K562 (cell line): ENCODE measurements at regions not wholly inside any gene's neighbourhood (a gene's known extent, or its start where the extent isn't known, plus 50 kb on each side); places are given as distances from the start of the nearest gene placed in this dataset.

Experiments used
- ATAC-seq: fragments of 200-7000 bp; cut with Tn5 transposase; 3 replicates; pipeline ENCODE4 v1.9.1; 2020; ENCODE audit warnings: moderate library complexity
- BruUV-seq: library from RNA; stranded (reverse); fragments of 400-500 nt; replicated peaks from 2 replicates; lab custom pipeline; 2021; lab: Mats Ljungman, UMichigan
- CTCF ChIA-PET: fragments of 300-600 bp; formaldehyde crosslinking; extraction: SDS; loops from one replicate; lab custom pipeline; 2021; ENCODE audit warnings: low intra/inter-chr PET ratio; lab: Yijun Ruan, JAX
- POLR2A ChIA-PET: fragments of 300-600, 350-650 bp; sonication (Branson Sonifier 250); formaldehyde crosslinking; extraction: SDS; loops from one replicate; lab custom pipeline; 2021; ENCODE audit warnings: antibody characterized with exemption, inconsistent platforms; lab: Yijun Ruan, JAX
- DNase-seq, 4 experiments: peaks; one replicate each; pipeline versions ENCODE4 v3.0.0 to v3.0.0-alpha.2; 2011 to 2018; ENCODE audit warnings: low spot score in 3 of 4, mixed read lengths in 3 of 4; ENCODE audit errors: extremely low read depth in 1 of 4
- FAIRE-seq: peaks from 2 replicates; lab custom pipeline; 2011; peaks lifted over from hg19 to GRCh38; lab: Jason Lieb, UNC
- H2AFZ ChIP-seq: 2 replicates; pipeline ENCODE4 v1.6.0; 2011; ENCODE audit warnings: low read depth, low read length, control low read depth, inconsistent platforms
- H3K27ac ChIP-seq: fragments of 200-600 bp; 3 replicates; pipeline ENCODE4 v1.8.0; 2011; ENCODE audit warnings: low read depth, mild to moderate bottlenecking, control low read depth, inconsistent platforms, low read length, moderate library complexity, mixed read lengths; ENCODE audit errors: extremely low read depth
- H3K27me3 ChIP-seq, 2 experiments: fragments of 300-600 bp in 1 of 2; 2 replicates in 1 of 2; 3 replicates in 1 of 2; pipeline versions ENCODE4 v1.6.0 to v1.8.0; 2011; ENCODE audit warnings: inconsistent platforms in 2 of 2, low read length in 2 of 2, mild to moderate bottlenecking in 1 of 2, mixed read lengths in 1 of 2, moderate library complexity in 1 of 2; ENCODE audit not compliant: control insufficient read depth in 2 of 2, insufficient read depth in 2 of 2
- H3K36me3 ChIP-seq: fragments of 300-600 bp; 3 replicates; pipeline ENCODE4 v1.8.0; 2011; ENCODE audit warnings: mild to moderate bottlenecking, low read length, inconsistent platforms; ENCODE audit not compliant: control insufficient read depth, insufficient read depth
- H3K4me1 ChIP-seq, 2 experiments: fragments of 200-600 bp in 1 of 2; replicated peaks in 1 of 2; 2 replicates in 1 of 2; 3 replicates in 1 of 2; pipeline versions ENCODE4 v1.5.1 to v1.8.0; 2011; ENCODE audit warnings: inconsistent platforms in 2 of 2, low read length in 2 of 2, mild to moderate bottlenecking in 1 of 2, mixed read lengths in 1 of 2, moderate library complexity in 1 of 2; ENCODE audit not compliant: control insufficient read depth in 2 of 2, insufficient read depth in 2 of 2
- H3K4me2 ChIP-seq: 2 replicates; pipeline ENCODE4 v1.6.1; 2011; ENCODE audit warnings: low read length, control low read depth, inconsistent platforms, mixed read lengths; ENCODE audit not compliant: insufficient read depth
- H3K4me3 ChIP-seq: fragments of 200-600 bp; sonication (generic), shearing (Covaris generic); 2 replicates; pipeline ENCODE4 v1.5.1; 2016; ENCODE audit warnings: control low read depth, inconsistent platforms
- H3K79me2 ChIP-seq: fragments of 200-600 bp; 3 replicates; pipeline ENCODE4 v1.8.0; 2011; ENCODE audit warnings: low read length, inconsistent platforms; ENCODE audit not compliant: control insufficient read depth, insufficient read depth
- H3K9ac ChIP-seq, 2 experiments: 2 replicates each; pipeline versions ENCODE4 v1.6.0 to v1.6.1; 2011; ENCODE audit warnings: low read depth in 2 of 2, low read length in 2 of 2, control low read depth in 1 of 2, inconsistent platforms in 1 of 2, mild to moderate bottlenecking in 1 of 2, mixed read lengths in 1 of 2; ENCODE audit not compliant: insufficient read depth in 1 of 2
- H3K9me1 ChIP-seq: one replicate; pipeline ENCODE4 v1.6.0; 2011; ENCODE audit warnings: inconsistent platforms, mild to moderate bottlenecking, low read length, moderate library complexity; ENCODE audit not compliant: control insufficient read depth, insufficient read depth
- H3K9me3 ChIP-seq: replicated peaks from 2 replicates; pipeline ENCODE4 v1.5.1; 2011; ENCODE audit warnings: low read depth, low read length, inconsistent platforms; ENCODE audit not compliant: control insufficient read depth, insufficient read depth
- H4K20me1 ChIP-seq: replicated peaks from 2 replicates; pipeline ENCODE4 v1.6.1; 2011; ENCODE audit warnings: low read length, inconsistent platforms, mixed read lengths; ENCODE audit not compliant: control insufficient read depth, insufficient read depth
- CEBPG ChIP-seq, 3 experiments: fragments of 200-800 bp in 1 of 3; sonication (Bioruptor generic) in 1 of 3; sonication (generic) in 1 of 3; formaldehyde crosslinking in 1 of 3; IDR thresholded peaks in 2 of 3; conservative IDR thresholded peaks in 1 of 3; 2 replicates each; pipeline versions ENCODE4 v1.6.1 to v1.8.0; 2016 to 2022; ENCODE audit warnings: missing compliant biosample characterization in 2 of 3, missing genetic modification characterization in 2 of 3, mild to moderate bottlenecking in 1 of 3, missing genetic modification reagents in 1 of 3
- whole genome bisulfite sequencing: fragments of 100-300 bp; shearing (Covaris generic); methylation state at CpG from one replicate; pipeline ENCODE4 v1.1.6; 2016; ENCODE audit warnings: low coverage, mixed read lengths; ENCODE audit not compliant: insufficient coverage; ENCODE audit errors: missing lambda C conversion rate; 5-methylcytosine and 5-hydroxymethylcytosine counted together
- in situ Hi-C: fragments of 300-500 bp; cut with MboI; formaldehyde crosslinking; loops from 4 replicates; pipeline ENCODE4 v1.15.0; 2018; ENCODE audit warnings: inconsistent platforms, mixed read lengths
- intact Hi-C: fragments of 100-400 bp; cut with micrococcal nuclease; formaldehyde crosslinking; loops from 2 replicates; pipeline ENCODE4 v1.14.2; 2022
- TF ChIP-seq, protein P1 (sequence below): fragments of 450-650 bp; IDR thresholded peaks from 2 replicates; pipeline ENCODE4 v1.6.1; 2016; ENCODE audit warnings: low read depth

- Histone ChIP-seq H3K4me1 (no peaks in the 10 kb centered on the region), H3K27me3 (peaks cover 0 to 8% of the 10 kb centered on the region in 2 experiments; a peak in 2 of 5 replicates), H3K9ac (no peak overlapping the region), H3K79me2 (no peaks in the 10 kb centered on the region), H3K9me1 (no peaks in the 10 kb centered on the region), H2AFZ (no peak overlapping the region), H4K20me1 (no peaks in the 10 kb centered on the region), H3K4me3 (no peak overlapping the region)
- POLR2A ChIA-PET: interaction anchor here (0.5 to 0.6 kb wide), 3 partner anchors 9 to 1981 kb away, joined by 3 to 4 read pairs (median 3); no protein-coding TSS in a partner anchor
- DNase-seq (no peak), ATAC-seq (no peak), FAIRE-seq (no peak)
- intact Hi-C loops (no loop called here), in situ Hi-C loops (no loop called here)
- CTCF ChIA-PET: no interaction called here
- no peak for TF ChIP-seq CEBPG (CRISPR knock-in tag; IDR thresholded peaks at IDR 0.05)
- peak in 1 of 2 experiments; percentile 36; a peak in 1 of 4 replicates for TF ChIP-seq CEBPG (tag; conservative IDR thresholded peaks at IDR 0.05 in 1 of 2, IDR thresholded peaks at IDR 0.05 in 1 of 2)
- TF ChIP-seq, protein P1, sequence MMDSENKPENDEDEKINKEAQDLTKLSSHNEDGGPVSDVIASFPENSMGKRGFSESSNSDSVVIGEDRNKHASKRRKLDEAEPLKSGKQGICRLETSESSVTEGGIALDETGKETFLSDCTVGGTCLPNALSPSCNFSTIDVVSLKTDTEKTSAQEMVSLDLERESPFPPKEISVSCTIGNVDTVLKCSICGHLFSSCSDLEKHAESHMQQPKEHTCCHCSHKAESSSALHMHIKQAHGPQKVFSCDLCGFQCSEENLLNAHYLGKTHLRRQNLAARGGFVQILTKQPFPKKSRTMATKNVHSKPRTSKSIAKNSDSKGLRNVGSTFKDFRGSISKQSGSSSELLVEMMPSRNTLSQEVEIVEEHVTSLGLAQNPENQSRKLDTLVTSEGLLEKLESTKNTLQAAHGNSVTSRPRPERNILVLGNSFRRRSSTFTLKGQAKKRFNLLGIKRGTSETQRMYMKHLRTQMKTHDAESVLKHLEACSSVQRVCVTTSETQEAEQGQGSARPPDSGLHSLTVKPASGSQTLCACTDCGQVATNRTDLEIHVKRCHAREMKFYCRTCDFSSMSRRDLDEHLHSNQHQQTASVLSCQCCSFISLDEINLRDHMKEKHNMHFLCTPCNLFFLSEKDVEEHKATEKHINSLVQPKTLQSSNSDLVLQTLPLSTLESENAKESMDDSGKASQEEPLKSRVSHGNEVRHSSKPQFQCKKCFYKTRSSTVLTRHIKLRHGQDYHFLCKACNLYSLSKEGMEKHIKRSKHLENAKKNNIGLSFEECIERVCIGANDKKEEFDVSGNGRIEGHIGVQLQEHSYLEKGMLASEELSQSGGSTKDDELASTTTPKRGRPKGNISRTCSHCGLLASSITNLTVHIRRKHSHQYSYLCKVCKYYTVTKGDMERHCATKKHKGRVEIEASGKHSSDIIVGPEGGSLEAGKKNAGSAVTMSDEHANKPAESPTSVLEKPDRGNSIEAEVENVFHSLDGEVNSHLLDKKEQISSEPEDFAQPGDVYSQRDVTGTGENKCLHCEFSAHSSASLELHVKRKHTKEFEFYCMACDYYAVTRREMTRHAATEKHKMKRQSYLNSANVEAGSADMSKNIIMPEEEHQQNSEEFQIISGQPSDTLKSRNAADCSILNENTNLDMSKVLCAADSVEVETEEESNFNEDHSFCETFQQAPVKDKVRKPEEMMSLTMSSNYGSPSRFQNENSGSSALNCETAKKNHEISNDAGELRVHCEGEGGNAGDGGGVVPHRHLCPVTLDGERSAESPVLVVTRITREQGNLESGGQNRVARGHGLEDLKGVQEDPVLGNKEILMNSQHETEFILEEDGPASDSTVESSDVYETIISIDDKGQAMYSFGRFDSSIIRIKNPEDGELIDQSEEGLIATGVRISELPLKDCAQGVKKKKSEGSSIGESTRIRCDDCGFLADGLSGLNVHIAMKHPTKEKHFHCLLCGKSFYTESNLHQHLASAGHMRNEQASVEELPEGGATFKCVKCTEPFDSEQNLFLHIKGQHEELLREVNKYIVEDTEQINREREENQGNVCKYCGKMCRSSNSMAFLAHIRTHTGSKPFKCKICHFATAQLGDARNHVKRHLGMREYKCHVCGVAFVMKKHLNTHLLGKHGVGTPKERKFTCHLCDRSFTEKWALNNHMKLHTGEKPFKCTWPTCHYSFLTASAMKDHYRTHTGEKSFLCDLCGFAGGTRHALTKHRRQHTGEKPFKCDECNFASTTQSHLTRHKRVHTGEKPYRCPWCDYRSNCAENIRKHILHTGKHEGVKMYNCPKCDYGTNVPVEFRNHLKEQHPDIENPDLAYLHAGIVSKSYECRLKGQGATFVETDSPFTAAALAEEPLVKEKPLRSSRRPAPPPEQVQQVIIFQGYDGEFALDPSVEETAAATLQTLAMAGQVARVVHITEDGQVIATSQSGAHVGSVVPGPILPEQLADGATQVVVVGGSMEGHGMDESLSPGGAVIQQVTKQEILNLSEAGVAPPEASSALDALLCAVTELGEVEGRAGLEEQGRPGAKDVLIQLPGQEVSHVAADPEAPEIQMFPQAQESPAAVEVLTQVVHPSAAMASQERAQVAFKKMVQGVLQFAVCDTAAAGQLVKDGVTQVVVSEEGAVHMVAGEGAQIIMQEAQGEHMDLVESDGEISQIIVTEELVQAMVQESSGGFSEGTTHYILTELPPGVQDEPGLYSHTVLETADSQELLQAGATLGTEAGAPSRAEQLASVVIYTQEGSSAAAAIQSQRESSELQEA: no peak
- TF ChIP-seq, all 486 proteins: peak for 1
- Histone ChIP-seq H3K27ac (no peak overlapping the region), H3K4me2 (no peak overlapping the region), H3K36me3 (no peaks in the 10 kb centered on the region), H3K9me3 (no peaks in the 10 kb centered on the region)
- 0% methylated on average over 1 of the region's 1 CpG for WGBS
- no TSS peak for BruUV-seq
These were observed 125.1 kb downstream of the OLIG3 start for GRCh38 chr6:137369136-137369535.
